ENCODE measurements at regions not wholly inside any gene's neighbourhood (a gene's known extent, or its start where the extent isn't known, plus 50 kb on each side); places are given as distances from the start of the nearest gene placed in this dataset.
"Not testable (repeated sequence)": the region's sequence is repeated elsewhere in the genome, so short reads cannot be mapped to it uniquely, and the experiment has no call there.

DNA sequence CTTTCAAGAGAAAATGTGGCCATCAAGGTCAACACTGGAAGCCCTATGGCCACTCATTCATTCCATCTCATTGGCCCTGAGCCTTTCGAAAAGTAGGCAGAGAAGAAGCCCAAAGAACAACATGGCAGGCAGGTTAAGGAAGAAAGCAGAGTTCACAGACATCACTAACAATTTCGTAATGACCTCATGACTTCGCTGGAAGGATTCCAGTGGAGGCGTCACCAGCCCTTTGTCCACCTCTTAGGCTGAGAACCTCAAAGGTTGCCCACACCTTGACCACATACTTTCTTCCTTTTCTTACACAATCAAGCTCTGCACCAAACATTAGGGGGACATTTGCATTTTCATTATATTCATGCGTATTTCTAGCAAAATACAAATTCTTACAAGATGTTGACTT lies 252.4 kb upstream of the PLGLB2 start:
- DNase-seq; H3K27me3 ChIP-seq; H3K9me3 ChIP-seq; H3K27ac ChIP-seq; H3K36me3 ChIP-seq; intact Hi-C loops (cut with DNase I; ENCODE audit: low total_unique reads); H3K4me3 ChIP-seq: not testable (repeated sequence)
- peaks cover 0 to 18% (median 0%) of the 10 kb centered on the region in 4 donors for H3K4me1 ChIP-seq

DNA sequence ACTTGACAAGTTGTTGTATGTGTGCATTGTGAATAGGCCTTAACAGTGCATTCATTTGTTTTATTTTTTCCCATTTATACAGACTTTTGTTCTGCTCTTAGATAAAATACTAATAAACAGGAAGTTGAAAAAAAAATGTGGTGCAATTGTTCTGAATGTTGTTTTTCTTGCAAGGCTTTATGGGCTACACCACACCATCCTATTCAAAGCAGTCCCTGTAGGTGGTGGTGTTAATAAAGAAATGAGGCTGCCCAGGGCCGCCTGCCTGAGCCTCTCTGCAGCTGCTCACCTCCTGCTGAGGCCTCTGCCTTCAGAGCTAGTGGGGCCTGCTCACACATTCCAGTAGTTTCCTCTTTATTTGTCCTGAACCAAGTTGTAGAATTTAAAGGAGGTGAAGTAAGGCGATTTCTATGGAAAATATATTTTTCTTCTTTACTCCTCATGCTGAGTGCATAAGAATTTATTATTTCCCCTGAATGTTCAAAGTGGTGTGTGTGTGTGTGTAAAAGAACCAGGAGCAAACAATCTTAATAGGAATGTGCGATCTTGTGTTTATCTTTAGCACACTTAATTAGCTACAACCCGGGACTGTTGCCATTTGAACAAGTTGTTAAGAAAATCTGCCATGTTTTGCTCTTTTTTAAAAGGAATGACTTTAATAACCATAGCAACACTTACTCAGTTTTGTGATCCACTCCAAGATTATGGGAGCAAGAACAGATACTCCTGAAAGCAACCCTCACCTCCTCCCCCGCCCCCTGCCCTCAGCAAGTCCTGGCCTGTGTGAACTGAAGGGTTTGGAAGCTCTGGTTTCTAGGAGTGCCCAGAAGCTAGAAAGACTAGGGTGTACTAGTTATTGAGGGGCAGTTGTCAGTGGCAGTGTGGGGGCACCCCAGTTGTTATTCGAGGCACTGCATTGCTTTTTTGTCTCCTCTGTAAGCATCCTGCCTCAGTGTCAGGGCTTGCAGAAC lies 251.6 kb upstream of the PLGLB2 start:
- H3K9me3 ChIP-seq; H3K27me3 ChIP-seq; DNase-seq; H3K4me3 ChIP-seq; H3K27ac ChIP-seq; H3K36me3 ChIP-seq; intact Hi-C loops (cut with DNase I; ENCODE audit: low total_unique reads): not testable (repeated sequence)
- H3K4me1 ChIP-seq: peaks cover 0 to 24% (median 0%) of the 10 kb centered on the region in 4 donors
- TF ChIP-seq, protein P1, sequence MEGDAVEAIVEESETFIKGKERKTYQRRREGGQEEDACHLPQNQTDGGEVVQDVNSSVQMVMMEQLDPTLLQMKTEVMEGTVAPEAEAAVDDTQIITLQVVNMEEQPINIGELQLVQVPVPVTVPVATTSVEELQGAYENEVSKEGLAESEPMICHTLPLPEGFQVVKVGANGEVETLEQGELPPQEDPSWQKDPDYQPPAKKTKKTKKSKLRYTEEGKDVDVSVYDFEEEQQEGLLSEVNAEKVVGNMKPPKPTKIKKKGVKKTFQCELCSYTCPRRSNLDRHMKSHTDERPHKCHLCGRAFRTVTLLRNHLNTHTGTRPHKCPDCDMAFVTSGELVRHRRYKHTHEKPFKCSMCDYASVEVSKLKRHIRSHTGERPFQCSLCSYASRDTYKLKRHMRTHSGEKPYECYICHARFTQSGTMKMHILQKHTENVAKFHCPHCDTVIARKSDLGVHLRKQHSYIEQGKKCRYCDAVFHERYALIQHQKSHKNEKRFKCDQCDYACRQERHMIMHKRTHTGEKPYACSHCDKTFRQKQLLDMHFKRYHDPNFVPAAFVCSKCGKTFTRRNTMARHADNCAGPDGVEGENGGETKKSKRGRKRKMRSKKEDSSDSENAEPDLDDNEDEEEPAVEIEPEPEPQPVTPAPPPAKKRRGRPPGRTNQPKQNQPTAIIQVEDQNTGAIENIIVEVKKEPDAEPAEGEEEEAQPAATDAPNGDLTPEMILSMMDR (IDR thresholded peaks at IDR 0.05): peak in 1 of 2 experiments; percentile 31

DNA sequence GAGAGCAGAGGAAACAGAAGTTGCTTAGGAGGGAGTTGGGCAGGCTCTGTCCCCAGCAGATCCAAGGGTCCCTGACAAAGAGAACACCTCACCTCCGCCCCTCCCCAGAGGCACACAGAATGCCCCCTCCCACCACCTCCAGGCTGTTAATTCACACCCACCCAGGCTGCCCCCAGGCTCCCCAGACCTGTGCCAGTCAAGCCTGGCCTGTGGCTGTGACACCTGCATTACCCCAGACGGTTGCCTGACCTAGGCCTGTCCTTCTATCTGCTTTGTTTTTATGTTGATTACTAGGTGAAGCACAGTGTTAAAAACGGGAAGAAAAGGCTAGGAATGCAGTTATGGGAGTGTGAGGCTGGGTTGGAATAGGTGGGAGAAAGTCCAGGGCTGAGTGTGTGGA lies 250.8 kb upstream of the PLGLB2 start:
- H3K4me3 ChIP-seq; H3K27me3 ChIP-seq; H3K9me3 ChIP-seq; intact Hi-C loops (cut with DNase I; ENCODE audit: low total_unique reads); DNase-seq; H3K36me3 ChIP-seq: not testable (repeated sequence)
- Histone ChIP-seq H3K4me1 (peaks cover 0 to 25% (median 0%) of the 10 kb centered on the region in 4 donors), H3K27ac (peak overlapping the region in 1 of 2 donors; percentile 50)

DNA sequence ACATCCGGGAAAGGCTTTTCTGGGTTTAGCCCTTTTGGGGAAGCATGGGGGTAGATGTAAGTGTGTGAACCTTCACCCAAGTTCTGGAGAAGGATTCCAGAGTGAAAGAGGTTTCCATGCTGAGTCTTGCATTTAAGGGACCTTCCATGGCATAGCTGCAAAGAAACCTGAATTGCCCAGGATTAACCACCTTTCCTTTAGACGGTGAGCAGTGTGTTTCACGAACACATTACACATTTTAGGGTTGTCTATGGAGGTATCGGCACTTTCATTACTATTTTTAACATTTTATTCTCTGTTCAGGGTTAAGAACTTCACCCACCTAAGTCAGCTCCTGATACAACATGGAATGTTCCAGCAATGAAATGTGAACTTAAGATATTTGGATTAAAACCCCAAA lies 250.2 kb upstream of the PLGLB2 start:
- Histone ChIP-seq H3K4me1 (peaks cover 0 to 25% (median 0%) of the 10 kb centered on the region in 4 donors), H3K27ac (peak overlapping the region; percentile 37 to 50)
- H3K27me3 ChIP-seq; H3K36me3 ChIP-seq; H3K9me3 ChIP-seq; intact Hi-C loops (cut with DNase I; ENCODE audit: low total_unique reads); H3K4me3 ChIP-seq; DNase-seq: not testable (repeated sequence)

DNA sequence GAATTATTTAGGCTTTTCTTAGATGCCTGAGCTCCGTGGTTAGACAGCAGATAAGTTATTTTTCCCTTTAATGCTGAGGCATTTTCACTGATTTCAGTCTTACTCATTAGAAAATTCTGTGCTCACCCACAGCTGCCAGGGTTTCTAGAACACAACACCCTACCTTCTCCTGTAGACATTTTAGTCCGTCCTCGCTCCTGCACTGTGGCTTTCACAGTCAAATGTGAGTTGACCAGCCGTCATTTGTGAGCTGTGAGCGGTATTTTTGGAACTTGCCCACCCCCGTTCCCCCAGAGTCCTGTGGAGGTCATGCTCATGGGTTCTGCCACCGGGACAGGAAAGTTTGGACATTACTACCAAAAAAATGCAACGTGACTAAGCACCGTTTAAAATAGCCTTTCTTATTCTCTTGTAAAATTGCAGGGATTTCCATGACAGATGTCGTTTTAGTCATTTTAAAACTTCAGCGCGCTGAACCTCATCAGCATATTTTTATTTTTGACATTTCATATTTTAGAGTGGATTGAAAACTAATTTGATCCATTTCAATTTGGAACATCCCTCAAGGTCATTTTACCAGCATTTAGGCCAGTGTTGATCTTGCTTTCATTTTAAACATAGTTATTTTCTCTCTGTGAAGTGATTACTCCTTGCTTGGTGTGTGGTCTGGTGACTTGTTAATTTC lies 249.6 kb upstream of the PLGLB2 start:
- H3K4me1 ChIP-seq: peaks cover 0 to 25% (median 0%) of the 10 kb centered on the region in 4 donors
- H3K27me3 ChIP-seq; H3K9me3 ChIP-seq; H3K36me3 ChIP-seq; intact Hi-C loops (cut with DNase I; ENCODE audit: low total_unique reads): not testable (repeated sequence)
- peak overlapping the region; percentile 35 for H3K4me3 ChIP-seq
- peak in 1 of 2 donors; percentile 88 for DNase-seq
- peak overlapping the region; percentile 61 to 69 for H3K27ac ChIP-seq

DNA sequence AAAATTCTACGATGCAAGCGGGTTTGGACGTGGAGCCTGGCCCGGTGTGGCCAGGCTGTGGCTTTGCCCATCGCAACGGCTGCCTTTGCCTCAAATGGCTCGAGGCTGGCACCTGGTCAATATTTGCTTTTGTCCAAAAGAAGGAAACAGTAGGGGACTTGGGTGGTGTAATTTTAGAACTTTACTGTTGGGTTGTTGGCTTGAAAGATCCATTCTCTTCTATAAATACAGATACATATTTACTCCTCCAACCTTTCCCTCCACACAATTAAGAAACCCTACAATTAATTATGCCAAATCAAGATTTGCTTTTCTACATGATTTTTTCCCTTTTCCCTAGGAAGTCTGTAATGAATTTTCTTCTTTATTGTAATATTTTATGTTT lies 249.0 kb upstream of the PLGLB2 start:
- intact Hi-C loops (cut with DNase I; ENCODE audit: low total_unique reads); H3K36me3 ChIP-seq; DNase-seq; H3K27me3 ChIP-seq; H3K9me3 ChIP-seq: not testable (repeated sequence)
- H3K4me3 ChIP-seq: peak overlapping the region; percentile 35
- H3K4me1 ChIP-seq: peaks cover 0 to 25% (median 0%) of the 10 kb centered on the region in 4 donors
- peak overlapping the region; percentile 61 to 69 for H3K27ac ChIP-seq

DNA sequence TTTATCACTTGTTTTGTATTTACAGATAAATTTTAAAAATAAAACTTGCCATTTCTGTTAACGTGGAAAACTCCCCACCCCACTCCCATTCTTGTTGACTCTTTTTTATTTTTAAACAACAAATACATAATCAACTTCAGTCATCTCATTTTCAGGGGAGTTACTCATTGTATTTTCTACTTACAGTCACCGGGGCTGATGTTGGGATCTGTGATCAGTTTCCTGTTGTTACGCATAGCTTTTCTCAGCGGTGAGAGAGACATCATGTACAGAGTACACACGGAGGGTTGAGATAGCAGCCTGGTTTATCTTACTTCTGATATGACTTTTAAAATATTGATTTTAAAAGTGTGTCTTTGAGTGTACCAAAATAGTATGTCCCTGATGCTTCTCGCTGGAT lies 248.0 kb upstream of the PLGLB2 start:
- H3K4me3 ChIP-seq; H3K9me3 ChIP-seq; intact Hi-C loops (cut with DNase I; ENCODE audit: low total_unique reads); DNase-seq; H3K27me3 ChIP-seq; H3K36me3 ChIP-seq: not testable (repeated sequence)
- H3K27ac ChIP-seq: peak overlapping the region in 1 of 2 donors; percentile 51
- H3K4me1 ChIP-seq: peaks cover 0 to 25% (median 0%) of the 10 kb centered on the region in 4 donors

DNA sequence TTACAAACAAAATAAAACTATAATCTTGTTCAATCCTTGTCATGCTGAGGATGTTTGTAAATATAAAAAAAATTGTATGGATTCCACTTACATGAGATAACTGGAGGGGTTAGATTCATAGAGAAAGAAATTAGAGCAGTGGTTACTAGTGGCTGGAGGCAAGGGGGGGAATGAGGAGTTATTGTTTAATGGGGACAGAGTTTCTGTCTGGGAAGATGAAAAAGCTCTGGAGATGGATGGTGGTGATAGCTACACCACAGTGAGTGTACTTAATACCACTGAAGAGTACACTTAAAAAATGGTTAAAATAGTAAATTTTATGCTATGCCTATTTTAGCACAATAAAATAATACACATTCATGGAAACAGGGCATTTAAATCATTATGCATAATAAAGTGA lies 247.5 kb upstream of the PLGLB2 start:
- H3K27me3 ChIP-seq; H3K9me3 ChIP-seq; H3K36me3 ChIP-seq; DNase-seq; H3K4me3 ChIP-seq; intact Hi-C loops (cut with DNase I; ENCODE audit: low total_unique reads): not testable (repeated sequence)
- Histone ChIP-seq H3K4me1 (peaks cover 0 to 25% (median 0%) of the 10 kb centered on the region in 4 donors), H3K27ac (peak overlapping the region; percentile 41 to 51)

DNA sequence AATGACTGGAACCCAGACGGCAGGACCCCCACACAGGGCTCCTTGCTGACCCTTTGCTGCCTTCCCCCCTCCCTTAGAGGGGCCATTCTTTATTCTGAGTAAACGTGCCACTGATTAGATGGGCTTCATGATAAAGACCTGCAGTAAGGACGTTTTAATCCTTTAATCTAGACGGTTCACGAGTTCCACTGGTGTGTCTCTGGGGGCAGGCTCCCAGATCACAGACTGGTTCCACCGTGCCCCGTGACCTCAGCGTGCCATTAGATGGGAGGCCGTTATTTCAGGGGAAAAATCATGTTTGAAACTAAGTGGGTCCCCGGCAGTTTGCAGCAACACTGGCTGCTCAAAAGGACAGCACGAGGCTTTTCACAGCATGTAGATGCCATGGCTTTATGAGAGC lies 246.9 kb upstream of the PLGLB2 start:
- Histone ChIP-seq H3K27ac (peak overlapping the region; percentile 41 to 51), H3K4me1 (peaks cover 0 to 22% (median 0%) of the 10 kb centered on the region in 4 donors)
- H3K4me3 ChIP-seq; DNase-seq; intact Hi-C loops (cut with DNase I; ENCODE audit: low total_unique reads); H3K27me3 ChIP-seq; H3K36me3 ChIP-seq; H3K9me3 ChIP-seq: not testable (repeated sequence)
